ENCODE measurements at regions not wholly inside any gene's neighbourhood (a gene's known extent, or its start where the extent isn't known, plus 50 kb on each side); places are given as distances from the start of the nearest gene placed in this dataset.

DNA sequence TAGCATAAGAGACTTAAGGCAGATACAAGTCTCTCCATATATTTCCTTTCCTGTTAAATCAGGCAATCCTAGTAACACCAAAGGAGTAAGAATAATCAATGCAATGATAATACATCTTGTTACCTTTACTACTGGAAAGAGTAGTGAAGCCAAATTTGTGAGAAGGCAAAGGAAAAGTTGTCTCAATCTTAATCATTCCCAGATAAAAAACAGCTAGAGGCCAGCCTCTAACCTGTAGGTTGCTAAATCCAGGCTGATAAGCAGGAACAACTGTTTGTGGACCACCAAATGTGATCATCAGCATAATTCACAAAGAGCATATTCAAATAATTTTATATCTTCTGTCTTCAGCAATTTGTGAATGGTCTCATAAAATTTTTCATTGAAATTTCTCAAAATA, 189.2 kb upstream of the ADGRB3 start:
- Histone ChIP-seq H3K27me3 (no peaks in the 10 kb centered on the region), H3K9me3 (no peaks in the 10 kb centered on the region), H3K4me3 (no peak overlapping the region), H3K36me3 (no peaks in the 10 kb centered on the region)
- no peak for DNase-seq

GRCh38 chr6:68443704-68444103, 191.4 kb upstream of the ADGRB3 start:
- Histone ChIP-seq H3K36me3 (no peaks in the 10 kb centered on the region), H3K4me3 (no peak overlapping the region), H3K27me3 (no peaks in the 10 kb centered on the region), H3K9me3 (no peaks in the 10 kb centered on the region)
- no peak for DNase-seq

DNA sequence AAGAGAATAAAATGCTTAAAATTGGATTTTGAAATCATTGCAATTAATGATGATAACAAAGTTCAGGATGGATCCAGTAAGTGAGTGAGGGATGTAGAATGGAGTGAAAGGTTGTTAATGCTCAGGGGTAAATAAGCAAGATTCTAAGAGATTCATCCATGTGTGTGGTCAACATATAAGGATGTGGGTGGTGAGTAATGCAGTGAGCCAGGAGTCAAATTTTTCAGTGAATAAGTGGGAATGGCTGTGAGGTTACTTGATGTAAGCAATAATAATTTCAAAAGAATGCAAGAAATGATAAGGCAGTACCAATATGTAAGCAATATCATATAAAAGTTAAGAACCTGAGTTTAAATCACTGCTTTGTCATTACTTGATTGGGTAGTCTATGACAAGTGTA, 207.5 kb upstream of the ADGRB3 start:
- no peak for DNase-seq
- no peak overlapping the region for H3K4me3 ChIP-seq
- H3K9me3 ChIP-seq = no peaks in the 10 kb centered on the region
- no peaks in the 10 kb centered on the region for H3K36me3 ChIP-seq
- H3K27me3 ChIP-seq = no peaks in the 10 kb centered on the region

DNA sequence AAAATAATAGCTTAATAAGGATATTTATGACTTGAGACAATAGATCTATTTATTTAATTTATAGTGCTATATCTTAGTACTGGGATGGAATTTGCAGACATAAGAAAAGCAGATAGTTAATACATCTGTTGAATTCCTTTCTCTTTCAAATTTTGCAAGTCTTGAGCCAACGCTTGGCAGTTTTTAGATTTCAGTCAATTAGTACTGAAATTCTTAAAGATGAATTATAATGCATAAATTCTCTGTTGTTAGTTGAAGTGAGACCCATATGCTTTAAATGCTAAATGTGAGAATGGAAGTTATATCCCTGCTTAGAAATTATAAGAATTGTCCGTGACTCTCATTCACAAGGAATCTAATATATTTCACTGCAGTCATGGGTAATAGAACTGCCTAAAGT, 225.1 kb upstream of the ADGRB3 start:
- H3K9me3 ChIP-seq = no peaks in the 10 kb centered on the region
- no peak for DNase-seq
- no peaks in the 10 kb centered on the region for H3K36me3 ChIP-seq
- H3K27me3 ChIP-seq = no peaks in the 10 kb centered on the region
- no peak overlapping the region for H3K4me3 ChIP-seq

- Histone ChIP-seq H3K36me3 (no peaks in the 10 kb centered on the region), H3K4me3 (no peak overlapping the region), H3K27me3 (no peaks in the 10 kb centered on the region), H3K9me3 (no peaks in the 10 kb centered on the region)
- no peak for DNase-seq
Observed at GRCh38 chr6:68400396-68400795, 234.7 kb upstream of the ADGRB3 start.

DNA sequence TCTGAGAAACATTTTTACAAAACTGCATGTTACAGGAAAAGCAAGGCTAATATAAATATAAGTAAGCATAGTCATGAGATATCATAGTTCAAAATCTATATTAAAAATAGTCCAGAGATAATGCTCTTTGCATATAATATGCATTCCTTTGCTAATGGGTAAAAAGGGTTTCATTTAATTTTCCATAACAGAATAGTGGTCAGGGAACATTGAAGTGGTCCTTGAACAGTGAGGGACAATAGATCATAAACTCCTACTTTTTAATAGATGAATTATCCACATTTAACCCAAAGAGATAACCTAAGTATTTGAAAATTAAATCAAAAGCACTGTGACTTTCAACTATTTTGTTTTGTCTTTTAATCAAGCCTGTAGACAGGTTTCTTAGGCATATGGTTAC, 243.1 kb upstream of the ADGRB3 start:
- no peak for DNase-seq
- H3K4me3 ChIP-seq = no peak overlapping the region
- H3K9me3 ChIP-seq = no peaks in the 10 kb centered on the region
- no peaks in the 10 kb centered on the region for H3K36me3 ChIP-seq
- no peaks in the 10 kb centered on the region for H3K27me3 ChIP-seq

GRCh38 chr6:68372991-68373390, 262.1 kb upstream of the ADGRB3 start:
- no peak overlapping the region for H3K4me3 ChIP-seq
- H3K9me3 ChIP-seq = no peaks in the 10 kb centered on the region
- DNase-seq = no peak

GRCh38 chr6:68368845-68369244, 266.2 kb upstream of the ADGRB3 start:
- H3K4me3 ChIP-seq = no peak overlapping the region
- no peak for DNase-seq
- no peaks in the 10 kb centered on the region for H3K36me3 ChIP-seq
- H3K27me3 ChIP-seq = no peaks in the 10 kb centered on the region
- no peaks in the 10 kb centered on the region for H3K9me3 ChIP-seq

More at GRCh38 chr6:68372991-68373390, 262.1 kb upstream of the ADGRB3 start:
- no peaks in the 10 kb centered on the region for H3K36me3 ChIP-seq
- no peaks in the 10 kb centered on the region for H3K27me3 ChIP-seq

DNA sequence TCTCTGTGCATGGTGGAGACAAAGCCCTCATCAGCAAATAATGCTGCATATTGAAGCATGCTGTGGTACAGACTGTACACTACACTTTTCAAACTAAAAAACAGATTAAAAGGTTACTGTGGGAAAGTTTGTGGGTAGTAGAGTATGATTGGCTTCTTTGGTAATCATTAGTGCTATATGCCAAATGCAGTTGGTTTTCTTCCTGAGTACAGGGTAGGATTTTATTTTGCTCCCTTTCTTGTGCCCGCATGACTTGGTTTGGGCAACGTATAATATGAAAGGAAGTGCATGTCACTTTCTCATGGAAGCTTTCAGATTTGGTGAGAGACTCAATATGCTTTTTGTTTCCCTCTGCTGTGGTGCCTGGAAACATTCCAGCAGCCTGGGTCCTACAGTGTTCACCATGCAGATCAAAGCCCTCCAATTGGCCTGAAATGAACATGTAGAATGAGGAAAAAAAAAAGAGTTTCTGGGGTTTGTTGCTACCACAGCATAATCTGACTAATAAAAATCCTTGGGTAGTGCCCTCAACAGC, 270.7 kb upstream of the ADGRB3 start:
- no peaks in the 10 kb centered on the region for H3K9me3 ChIP-seq
- no peaks in the 10 kb centered on the region for H3K27me3 ChIP-seq
- H3K36me3 ChIP-seq = no peaks in the 10 kb centered on the region
- H3K4me3 ChIP-seq = no peak overlapping the region
- DNase-seq = no peak

DNA sequence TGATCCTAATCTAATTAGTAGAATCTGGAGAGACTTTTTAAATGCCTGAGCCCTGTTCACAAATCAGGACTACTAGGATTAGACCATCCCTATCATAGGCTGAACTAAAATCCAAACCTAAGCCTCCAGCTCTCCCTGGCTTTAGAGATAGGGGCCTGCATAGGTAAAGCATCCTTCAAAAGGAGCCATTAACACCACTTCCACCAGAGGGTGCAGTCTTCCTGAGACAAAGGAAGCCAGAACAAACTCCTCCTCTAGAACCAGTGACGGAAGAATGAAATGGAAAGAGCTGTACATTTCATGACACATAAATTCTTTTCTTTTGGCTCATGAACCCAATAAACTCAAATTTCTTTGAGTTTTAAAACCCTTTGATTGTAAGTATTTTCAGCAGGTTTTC, 291.2 kb upstream of the ADGRB3 start:
- Histone ChIP-seq H3K36me3 (no peaks in the 10 kb centered on the region), H3K9me3 (no peaks in the 10 kb centered on the region), H3K27me3 (no peaks in the 10 kb centered on the region), H3K4me3 (no peak overlapping the region)
- DNase-seq = peak; percentile 12

DNA sequence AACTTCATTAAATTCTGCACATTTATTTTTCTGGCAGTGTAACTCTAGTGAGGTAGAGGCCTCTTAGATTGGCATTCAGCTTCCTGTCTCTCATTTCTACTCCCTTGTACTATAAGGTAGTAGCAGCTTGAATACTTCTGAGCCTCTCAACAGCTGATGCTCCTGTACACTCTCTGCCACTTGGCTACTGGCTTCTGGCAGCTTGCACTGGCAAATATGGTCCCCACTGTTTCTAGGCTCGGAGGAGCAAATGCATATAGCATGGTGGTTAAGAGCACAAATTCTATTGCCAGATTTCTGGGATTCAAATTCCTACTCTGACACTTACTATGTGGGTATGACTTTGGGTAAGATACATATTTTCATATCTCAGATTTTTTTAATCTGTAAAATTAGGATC, 292.8 kb upstream of the ADGRB3 start:
- no peak for DNase-seq
- Histone ChIP-seq H3K4me3 (no peak overlapping the region), H3K36me3 (no peaks in the 10 kb centered on the region), H3K27me3 (no peaks in the 10 kb centered on the region), H3K9me3 (no peaks in the 10 kb centered on the region)

DNA sequence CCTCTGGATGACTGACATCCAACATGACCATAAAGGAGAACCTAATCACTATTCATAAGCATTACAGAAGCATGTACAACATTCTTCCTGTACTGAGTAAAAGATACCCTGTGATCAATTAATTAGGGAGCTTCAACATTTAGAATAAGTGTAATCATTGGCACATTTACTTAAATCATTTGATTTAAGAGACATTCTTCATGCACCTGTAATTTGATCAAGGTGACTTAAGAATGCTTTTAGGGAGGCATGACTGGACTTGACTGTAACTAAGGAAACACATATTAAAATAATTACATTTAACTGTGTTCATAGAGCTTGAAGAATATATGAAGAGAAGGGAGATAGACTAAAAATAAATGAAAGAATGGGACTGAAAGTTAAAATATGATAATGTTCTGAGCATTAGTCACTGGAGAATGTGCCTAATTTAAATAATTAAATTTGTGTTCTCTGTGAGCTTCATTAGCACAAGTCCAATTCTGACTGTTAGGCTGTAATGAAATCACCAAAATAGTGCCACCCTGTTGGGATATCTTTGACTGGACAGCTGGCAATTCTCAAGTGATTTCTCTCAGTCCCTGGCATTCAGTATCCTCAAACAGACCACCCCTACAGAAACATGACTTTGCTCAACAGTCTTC, 295.5 kb upstream of the ADGRB3 start:
- Histone ChIP-seq H3K9me3 (no peaks in the 10 kb centered on the region), H3K4me3 (no peak overlapping the region), H3K36me3 (no peaks in the 10 kb centered on the region), H3K27me3 (no peaks in the 10 kb centered on the region)
- DNase-seq = no peak

DNA sequence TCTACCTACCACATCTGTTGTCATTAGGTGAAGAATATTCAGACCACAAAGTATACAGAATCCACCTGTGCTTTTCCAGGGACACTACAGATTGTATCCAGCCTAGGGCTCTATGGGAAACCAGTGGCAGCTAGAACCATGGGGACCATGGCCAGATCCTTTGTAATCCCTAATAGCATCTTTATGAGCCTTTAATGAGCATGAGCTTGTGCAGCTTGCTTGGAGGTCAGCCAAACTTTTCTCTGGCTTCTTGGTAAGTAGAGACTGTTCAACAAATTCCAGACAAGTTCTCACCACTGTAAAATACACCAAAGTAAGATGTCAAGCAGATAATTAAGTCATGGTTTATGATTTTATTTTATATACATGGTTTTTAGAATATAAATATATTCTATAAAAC, 301.6 kb upstream of the ADGRB3 start:
- H3K4me3 ChIP-seq = no peak overlapping the region
- no peak for DNase-seq
- no peaks in the 10 kb centered on the region for H3K9me3 ChIP-seq
- no peaks in the 10 kb centered on the region for H3K36me3 ChIP-seq
- no peaks in the 10 kb centered on the region for H3K27me3 ChIP-seq

DNA sequence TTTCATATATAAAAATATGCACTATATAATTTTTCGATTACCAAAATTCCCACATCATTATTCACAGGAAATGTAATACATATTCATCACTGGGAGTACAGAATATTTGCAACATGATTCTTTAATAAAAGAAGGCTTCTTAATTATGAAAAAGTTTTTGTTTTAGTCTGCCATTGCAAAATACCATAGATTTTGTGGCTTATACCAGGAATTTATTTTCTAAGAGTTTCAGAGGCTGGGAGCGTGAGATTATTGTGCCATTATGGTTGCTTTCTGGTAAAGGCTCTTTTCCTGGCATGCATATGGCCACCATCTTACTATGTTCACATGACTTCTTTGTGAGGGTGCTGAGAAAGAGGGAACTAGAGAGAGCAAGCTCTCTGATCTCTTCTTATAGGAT, 306.9 kb upstream of the ADGRB3 start:
- no peak for DNase-seq
- Histone ChIP-seq H3K36me3 (no peaks in the 10 kb centered on the region), H3K4me3 (no peak overlapping the region), H3K9me3 (no peaks in the 10 kb centered on the region), H3K27me3 (no peaks in the 10 kb centered on the region)

GRCh38 chr6:68326762-68327161, 308.3 kb upstream of the ADGRB3 start:
- Histone ChIP-seq H3K27me3 (no peaks in the 10 kb centered on the region), H3K36me3 (no peaks in the 10 kb centered on the region), H3K9me3 (no peaks in the 10 kb centered on the region), H3K4me3 (no peak overlapping the region)
- no peak for DNase-seq

DNA sequence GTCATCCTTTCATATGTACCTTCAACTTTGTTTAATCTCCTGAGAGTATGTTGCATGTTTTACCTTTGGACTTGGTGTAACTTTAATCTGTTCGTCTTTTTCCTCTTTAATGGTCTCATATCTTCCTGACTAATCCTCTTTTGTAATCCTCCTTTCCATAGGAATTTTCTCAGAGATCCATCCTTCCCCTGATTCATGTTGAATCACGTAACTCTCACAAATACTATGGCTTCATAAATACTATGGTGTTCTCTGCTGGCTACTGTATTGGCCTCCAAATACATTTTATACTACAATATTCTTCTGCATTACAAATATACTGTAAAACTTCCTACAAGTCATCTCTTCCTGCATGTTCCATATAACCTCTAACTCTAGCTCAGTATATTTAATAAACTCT, 317.7 kb upstream of the ADGRB3 start:
- DNase-seq = no peak
- no peaks in the 10 kb centered on the region for H3K27me3 ChIP-seq
- no peaks in the 10 kb centered on the region for H3K9me3 ChIP-seq
- H3K36me3 ChIP-seq = no peaks in the 10 kb centered on the region
- no peak overlapping the region for H3K4me3 ChIP-seq

DNA sequence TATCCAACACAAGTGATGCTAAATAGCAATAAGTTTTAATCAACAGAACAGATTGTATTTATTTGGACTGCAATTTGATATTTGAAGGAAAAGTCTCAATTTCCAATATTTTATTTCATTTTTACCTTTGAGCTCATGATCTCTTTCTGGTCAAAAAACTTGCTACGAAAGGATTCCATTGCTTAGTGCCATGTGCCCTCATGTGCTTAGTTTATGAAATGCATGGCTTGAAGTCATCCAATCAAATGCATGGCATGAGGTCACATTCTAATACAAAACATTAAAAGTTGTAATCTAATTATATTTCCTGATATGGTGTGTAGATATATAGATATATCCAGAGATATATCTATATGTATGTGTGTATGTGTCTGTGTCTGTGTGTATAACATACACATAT, 321.2 kb upstream of the ADGRB3 start:
- no peaks in the 10 kb centered on the region for H3K27me3 ChIP-seq
- no peaks in the 10 kb centered on the region for H3K9me3 ChIP-seq
- H3K36me3 ChIP-seq = no peaks in the 10 kb centered on the region
- no peak overlapping the region for H3K4me3 ChIP-seq
- DNase-seq = no peak

DNA sequence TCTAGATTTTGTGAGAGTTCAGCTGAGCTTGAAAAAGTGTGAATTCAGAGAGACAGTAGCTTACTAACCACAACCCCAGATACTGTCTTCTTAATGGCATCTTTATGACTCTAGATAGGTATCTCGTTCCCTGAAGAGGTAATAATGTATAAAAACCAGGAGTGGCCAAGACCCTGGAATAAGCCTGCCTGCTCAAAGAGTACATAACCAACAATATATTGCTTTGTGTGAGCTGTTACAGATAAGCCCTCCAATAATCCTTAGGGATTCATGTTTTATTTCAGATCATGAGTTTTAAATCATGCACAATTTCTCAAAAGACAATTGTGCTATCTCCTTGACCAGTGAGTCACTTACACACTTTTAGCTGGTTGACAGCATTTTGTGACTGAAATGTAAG, 327.8 kb upstream of the ADGRB3 start:
- Histone ChIP-seq H3K36me3 (no peaks in the 10 kb centered on the region), H3K4me3 (no peak overlapping the region), H3K27me3 (no peaks in the 10 kb centered on the region), H3K9me3 (peaks cover 2% of the 10 kb centered on the region; the same call in 1 of the 2 replicates)
- no peak for DNase-seq

- Histone ChIP-seq H3K27me3 (no peaks in the 10 kb centered on the region), H3K36me3 (no peaks in the 10 kb centered on the region), H3K4me3 (no peak overlapping the region), H3K9me3 (no peaks in the 10 kb centered on the region)
- no peak for DNase-seq
Observed at GRCh38 chr6:68296126-68296525, 339.0 kb upstream of the ADGRB3 start.

Data from MG63 (cell line).